Urinary bladder (tissue), 3 donors: ENCODE measurements at regions not wholly inside any gene's neighbourhood (a gene's known extent, or its start where the extent isn't known, plus 50 kb on each side); places are given as distances from the start of the nearest gene placed in this dataset.

Experiments used
- DNase-seq: peaks from one replicate; pipeline ENCODE4 v3.0.0-alpha.2; 2015; ENCODE audit errors: extremely low spot score
- H3K27ac ChIP-seq: one replicate; pipeline ENCODE4 v1.5.1; 2013; ENCODE audit warnings: low read depth, mild to moderate bottlenecking, moderate library complexity
- H3K36me3 ChIP-seq: one replicate; pipeline ENCODE4 v1.6.1; 2013; ENCODE audit warnings: mild to moderate bottlenecking, moderate library complexity; ENCODE audit not compliant: insufficient read depth
- H3K4me1 ChIP-seq: one replicate; pipeline ENCODE4 v1.6.1; 2013; ENCODE audit warnings: mild to moderate bottlenecking, moderate library complexity; ENCODE audit not compliant: insufficient read depth
- H3K4me3 ChIP-seq: one replicate; pipeline ENCODE4 v1.5.1; 2013; ENCODE audit warnings: low read depth, low read length
- WGBS: extraction: QIAGEN DNeasy Blood & Tissue Kit; methylation state at CpG from one replicate; pipeline ENCODE4 v1.1.7; 2013; 5-methylcytosine and 5-hydroxymethylcytosine counted together
- donor health status: healthy with polysubstance abuse.
- donor health status: healthy.

GRCh38 chr16:86877108-86877507 lies 298.8 kb downstream of the FOXL1 start:
- DNase-seq: no peak
- H3K4me1 ChIP-seq: no peaks in the 10 kb centered on the region
- no peak overlapping the region for H3K4me3 ChIP-seq
- no peak overlapping the region for H3K27ac ChIP-seq
- no peaks in the 10 kb centered on the region for H3K36me3 ChIP-seq
- WGBS: 78% methylated on average over 10 of the region's 10 CpGs

GRCh38 chr16:86877835-86878234 lies 299.5 kb downstream of the FOXL1 start:
- Histone ChIP-seq H3K36me3 (no peaks in the 10 kb centered on the region), H3K4me3 (no peak overlapping the region), H3K27ac (no peak overlapping the region), H3K4me1 (no peaks in the 10 kb centered on the region)
- DNase-seq: no peak
- 45% methylated on average over 2 of the region's 2 CpGs for WGBS

DNA sequence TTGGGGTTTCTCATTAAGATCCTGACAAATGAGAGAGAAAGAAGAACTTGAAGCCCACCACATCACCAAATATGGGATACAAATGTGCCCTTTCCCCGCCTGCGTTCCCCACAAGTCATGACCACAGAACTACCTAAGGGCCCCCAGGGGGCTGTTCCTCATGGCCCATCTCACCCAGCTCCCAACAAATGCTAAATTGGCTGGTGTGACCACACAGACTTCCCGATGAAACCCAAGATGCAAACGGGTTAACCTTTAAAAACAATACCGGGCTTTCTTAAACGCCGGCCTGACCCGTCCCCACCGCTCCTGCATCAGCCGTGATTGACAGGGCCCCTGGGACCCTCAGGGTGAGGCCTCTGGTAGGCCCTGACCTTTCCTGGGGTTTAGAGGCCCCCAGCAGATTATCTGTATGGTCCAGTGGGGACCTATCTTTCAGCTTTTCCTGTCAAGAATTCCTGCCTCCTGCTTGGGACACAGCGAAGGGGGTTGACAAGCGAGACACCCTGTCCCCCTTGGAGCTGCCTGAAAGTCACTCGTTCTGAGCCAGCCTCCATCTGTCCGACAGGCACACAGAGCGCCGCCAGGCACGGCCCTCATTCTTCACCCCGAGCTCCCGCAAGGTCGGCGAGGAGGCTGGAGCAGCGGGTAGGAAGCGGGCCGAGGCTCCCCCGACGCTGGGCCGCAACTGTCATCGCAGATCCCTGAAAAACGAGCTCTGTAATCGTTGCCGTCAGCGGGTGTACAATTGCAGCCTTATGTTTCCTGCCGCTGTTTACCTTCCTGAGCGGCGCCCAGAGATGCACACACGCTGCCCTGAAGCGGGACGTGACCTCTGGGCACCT lies 300.1 kb downstream of the FOXL1 start:
- no peak for DNase-seq
- 54% methylated on average over 38 of the region's 38 CpGs for WGBS
- Histone ChIP-seq H3K36me3 (no peaks in the 10 kb centered on the region), H3K27ac (no peak overlapping the region), H3K4me3 (no peak overlapping the region), H3K4me1 (no peaks in the 10 kb centered on the region)

DNA sequence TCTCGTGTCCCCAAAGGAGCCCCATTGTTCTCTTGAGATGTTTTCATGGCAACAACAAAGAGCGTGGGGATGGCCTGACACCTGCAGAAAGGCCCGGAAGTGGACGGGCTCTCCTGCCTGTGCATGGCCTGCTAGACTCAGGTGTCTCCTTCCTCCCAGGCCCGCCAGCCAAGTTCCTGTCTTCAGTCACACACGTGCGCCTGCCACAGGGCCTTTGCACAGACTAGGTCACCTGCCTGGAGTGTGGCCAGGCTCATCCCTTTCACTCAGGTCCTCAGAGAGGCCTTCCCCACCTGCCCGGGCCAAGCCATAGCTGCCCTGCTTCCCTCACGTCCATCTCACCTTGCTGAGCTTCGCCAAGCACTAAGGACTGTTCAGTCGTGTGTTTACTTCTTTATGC lies 300.9 kb downstream of the FOXL1 start:
- no peaks in the 10 kb centered on the region for H3K36me3 ChIP-seq
- H3K4me1 ChIP-seq: no peaks in the 10 kb centered on the region
- no peak overlapping the region for H3K4me3 ChIP-seq
- no peak for DNase-seq
- H3K27ac ChIP-seq: no peak overlapping the region
- WGBS: 92% methylated on average over 11 of the region's 11 CpGs

- no peak for DNase-seq
- 88% methylated on average over 14 of the region's 14 CpGs for WGBS
- Histone ChIP-seq H3K4me1 (no peaks in the 10 kb centered on the region), H3K36me3 (no peaks in the 10 kb centered on the region), H3K27ac (no peak overlapping the region), H3K4me3 (no peak overlapping the region)
Measured at GRCh38 chr16:86880316-86881117, 302.2 kb downstream of the FOXL1 start.

DNA sequence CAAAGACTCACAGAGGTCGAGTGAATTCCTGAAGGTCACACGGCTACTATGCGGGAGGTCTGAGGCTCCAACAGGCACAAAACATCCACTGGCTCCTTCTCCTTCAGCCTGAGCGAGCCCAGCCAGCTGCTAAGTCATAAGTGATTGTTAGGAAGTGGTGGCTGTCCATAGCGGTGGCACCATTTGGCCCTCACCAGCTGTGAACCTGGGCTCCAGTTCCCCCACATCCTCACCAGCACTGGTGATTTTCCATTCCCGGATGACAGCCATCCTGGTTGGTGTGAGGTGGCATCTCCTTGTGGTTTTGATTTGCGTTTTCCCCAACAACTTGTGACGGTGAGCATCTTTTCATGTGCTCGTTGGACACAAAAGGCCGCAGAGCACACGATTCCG lies 302.8 kb downstream of the FOXL1 start:
- Histone ChIP-seq H3K4me3 (no peak overlapping the region), H3K27ac (no peak overlapping the region), H3K36me3 (no peaks in the 10 kb centered on the region), H3K4me1 (no peaks in the 10 kb centered on the region)
- DNase-seq: no peak
- WGBS: 83% methylated on average over 12 of the region's 12 CpGs

- Histone ChIP-seq H3K36me3 (no peaks in the 10 kb centered on the region), H3K4me3 (no peak overlapping the region), H3K27ac (no peak overlapping the region), H3K4me1 (no peaks in the 10 kb centered on the region)
- no peak for DNase-seq
- 20% methylated on average over 15 of the region's 15 CpGs for WGBS
Measured at GRCh38 chr16:86881861-86882273, 303.5 kb downstream of the FOXL1 start.

DNA sequence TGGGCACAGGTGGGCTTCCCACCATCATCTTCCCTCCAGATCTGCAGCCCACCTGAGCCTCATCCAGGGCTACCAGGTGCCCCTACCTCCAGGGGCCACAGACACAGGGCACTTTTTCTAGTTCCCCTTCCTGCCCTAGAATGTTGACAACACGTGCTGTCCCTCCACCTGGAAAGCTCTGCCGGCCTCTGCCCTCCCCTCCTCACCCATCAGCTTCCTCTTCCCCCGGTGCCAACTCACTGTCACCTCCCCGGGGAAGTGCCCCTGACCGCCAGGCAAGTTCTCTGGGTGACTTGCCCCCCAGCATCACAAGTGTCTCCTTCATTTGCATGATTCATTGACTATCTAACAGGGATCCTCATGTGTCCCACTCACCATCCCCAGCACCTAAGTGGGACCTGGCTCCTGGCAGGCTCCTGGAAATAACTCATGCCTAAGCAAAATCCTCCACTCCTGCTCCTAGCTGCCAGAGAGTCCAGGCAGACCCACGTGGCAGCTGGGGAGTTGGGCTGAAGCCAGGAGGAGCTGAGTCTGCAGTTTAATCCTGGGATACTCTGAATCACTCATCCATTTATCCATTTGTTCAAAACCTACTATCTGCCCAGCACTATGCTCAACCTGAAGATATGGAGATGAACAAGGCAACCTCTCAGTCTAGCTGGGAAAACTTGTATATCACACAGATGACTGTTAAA lies 304.4 kb downstream of the FOXL1 start:
- Histone ChIP-seq H3K27ac (no peak overlapping the region), H3K36me3 (no peaks in the 10 kb centered on the region), H3K4me1 (no peaks in the 10 kb centered on the region), H3K4me3 (no peak overlapping the region)
- WGBS: 43% methylated on average over 6 of the region's 6 CpGs
- DNase-seq: no peak

- Histone ChIP-seq H3K36me3 (no peaks in the 10 kb centered on the region), H3K4me3 (no peak overlapping the region), H3K4me1 (no peaks in the 10 kb centered on the region), H3K27ac (no peak overlapping the region)
- WGBS: 76% methylated on average over 14 of the region's 14 CpGs
- DNase-seq: no peak
Measured at GRCh38 chr16:86883583-86884389, 305.4 kb downstream of the FOXL1 start.

- Histone ChIP-seq H3K4me1 (no peaks in the 10 kb centered on the region), H3K4me3 (no peak overlapping the region), H3K36me3 (no peaks in the 10 kb centered on the region), H3K27ac (no peak overlapping the region)
- DNase-seq: no peak
- WGBS: 62% methylated on average over 4 of the region's 4 CpGs
Measured at GRCh38 chr16:86884390-86884650, 306.0 kb downstream of the FOXL1 start.

DNA sequence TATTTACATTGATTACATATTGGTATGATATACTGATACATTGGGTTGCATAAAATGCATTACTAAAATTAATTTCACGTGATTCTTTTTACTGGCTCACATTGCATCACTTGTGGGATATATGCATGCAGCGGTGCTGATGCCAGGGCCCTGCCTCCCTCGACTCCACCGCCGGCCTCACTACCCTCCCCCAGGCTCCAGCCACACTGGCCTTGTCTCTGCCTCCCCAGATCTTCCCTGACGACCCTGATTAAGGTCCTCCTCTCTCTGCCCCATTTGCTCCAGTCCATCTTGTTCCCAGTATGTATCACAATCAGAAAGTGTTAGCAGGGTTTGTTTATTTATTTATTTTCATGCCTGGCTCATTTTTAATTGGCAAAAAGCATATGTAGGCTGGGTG lies 306.8 kb downstream of the FOXL1 start:
- DNase-seq: no peak
- WGBS: 87% methylated on average over 6 of the region's 6 CpGs

GRCh38 chr16:86886651-86887050 lies 308.3 kb downstream of the FOXL1 start:
- WGBS: 43% methylated on average over 1 of the region's 1 CpG
- no peak for DNase-seq
- Histone ChIP-seq H3K27ac (no peak overlapping the region), H3K4me1 (no peaks in the 10 kb centered on the region), H3K36me3 (no peaks in the 10 kb centered on the region), H3K4me3 (no peak overlapping the region)

More for the DNA sequence above, 306.8 kb downstream of the FOXL1 start:
- Histone ChIP-seq H3K36me3 (no peaks in the 10 kb centered on the region), H3K4me1 (no peaks in the 10 kb centered on the region), H3K27ac (no peak overlapping the region), H3K4me3 (no peak overlapping the region)

- no peaks in the 10 kb centered on the region for H3K36me3 ChIP-seq
- H3K4me3 ChIP-seq: no peak overlapping the region
- 74% methylated on average over 8 of the region's 8 CpGs for WGBS
- no peak for DNase-seq
- no peaks in the 10 kb centered on the region for H3K4me1 ChIP-seq
- H3K27ac ChIP-seq: no peak overlapping the region
Measured at GRCh38 chr16:86887416-86887815, 309.1 kb downstream of the FOXL1 start.
